HL-60 (cell line): ENCODE measurements at regions not wholly inside any gene's neighbourhood (a gene's known extent, or its start where the extent isn't known, plus 50 kb on each side); places are given as distances from the start of the nearest gene placed in this dataset.

Source experiments
- DNase-seq, 2 experiments: peaks; one replicate each; pipeline ENCODE4 v3.0.0-alpha.2; 2010 to 2020; ENCODE audit warnings: low read depth in 1 of 2, low spot score in 1 of 2
- H3K27ac ChIP-seq: fragments of 250-450 bp; sonication (Bioruptor Pico); replicated peaks from 2 replicates; pipeline ENCODE4 v1.5.1; 2020; ENCODE audit warnings: mild to moderate bottlenecking, moderate library complexity
- H3K27me3 ChIP-seq: fragments of 250-450 bp; sonication (Bioruptor Pico); 2 replicates; pipeline ENCODE4 v1.5.1; 2021; ENCODE audit warnings: mild to moderate bottlenecking, moderate library complexity; ENCODE audit not compliant: insufficient read depth, poor library complexity, severe bottlenecking
- H3K4me3 ChIP-seq: replicated peaks from 2 replicates; pipeline ENCODE4 v1.5.1; 2011; ENCODE audit warnings: mild to moderate bottlenecking, control low read depth, low read length; ENCODE audit not compliant: insufficient read depth
- CTCF ChIP-seq: IDR thresholded peaks from one replicate; pipeline ENCODE4 v1.5.1; 2011; ENCODE audit warnings: low read length, control low read depth, inconsistent platforms; ENCODE audit not compliant: insufficient read depth
- GABPA ChIP-seq: IDR thresholded peaks from 2 replicates; pipeline ENCODE4 v1.6.1; 2012; ENCODE audit warnings: low read depth
- POLR2AphosphoS5 ChIP-seq: IDR thresholded peaks from 2 replicates; pipeline ENCODE4 v1.6.1; 2012; ENCODE audit warnings: low read depth
- REST ChIP-seq: IDR thresholded peaks from 2 replicates; pipeline ENCODE4 v1.6.1; 2012; ENCODE audit warnings: low read depth; ENCODE audit not compliant: insufficient replicate concordance
- SPI1 ChIP-seq: IDR thresholded peaks from 2 replicates; pipeline ENCODE4 v1.6.1; 2012; ENCODE audit warnings: low read depth, mild to moderate bottlenecking, borderline replicate concordance

GRCh38 chr13:80211566-80211965 is 129.4 kb downstream of the SPRY2 start:
- no peaks in the 10 kb centered on the region for H3K27me3 ChIP-seq
- DNase-seq = no peak
- TF ChIP-seq GABPA (no peak), POLR2AphosphoS5 (no peak), CTCF (no peak), SPI1 (no peak), REST (no peak)
- no peak overlapping the region for H3K4me3 ChIP-seq
- no peak overlapping the region for H3K27ac ChIP-seq

- TF ChIP-seq SPI1 (no peak), POLR2AphosphoS5 (no peak), CTCF (no peak), GABPA (no peak), REST (no peak)
- Histone ChIP-seq H3K4me3 (no peak overlapping the region), H3K27me3 (no peaks in the 10 kb centered on the region), H3K27ac (no peak overlapping the region)
- no peak for DNase-seq
These were observed 136.3 kb downstream of the SPRY2 start for GRCh38 chr13:80204642-80205041.

GRCh38 chr13:80203496-80203895 is 137.4 kb downstream of the SPRY2 start:
- no peak for DNase-seq

More at GRCh38 chr13:80203496-80203895, 137.4 kb downstream of the SPRY2 start:
- Histone ChIP-seq H3K4me3 (no peak overlapping the region), H3K27me3 (no peaks in the 10 kb centered on the region), H3K27ac (no peak overlapping the region)
- no peak for TF ChIP-seq POLR2AphosphoS5
- TF ChIP-seq GABPA = no peak
- no peak for TF ChIP-seq CTCF
- TF ChIP-seq REST = no peak
- TF ChIP-seq SPI1 = no peak
